Effector memory CD8-positive, alpha-beta T cell (primary cell): ENCODE measurements at regions not wholly inside any gene's neighbourhood (a gene's known extent, or its start where the extent isn't known, plus 50 kb on each side); places are given as distances from the start of the nearest gene placed in this dataset.

Source experiments
- ATAC-seq: fragments of 150-1000 bp; cut with Tn5 transposase; replicated peaks from 2 replicates; pipeline ENCODE4 v1.10.0; 2021; ENCODE audit warnings: mild to moderate bottlenecking, moderate library complexity
- DNase-seq, 3 experiments: peaks; one replicate each; pipeline ENCODE4 v3.0.0; 2021
- H3K27ac Mint-ChIP-seq, 2 donors: one replicate each; pipeline ENCODE4 v1.8.0; 2022; ENCODE audit warnings: mild to moderate bottlenecking in 2 of 2, mixed read lengths in 2 of 2, moderate library complexity in 2 of 2
- H3K27me3 Mint-ChIP-seq, 2 donors: one replicate each; pipeline ENCODE4 v1.8.0; 2022; ENCODE audit warnings: mixed read lengths in 2 of 2
- H3K36me3 Mint-ChIP-seq: one replicate; pipeline ENCODE4 v1.8.0; 2022; ENCODE audit warnings: mild to moderate bottlenecking, moderate library complexity, mixed read lengths; ENCODE audit not compliant: insufficient read depth
- H3K4me1 Mint-ChIP-seq, 2 donors: one replicate each; pipeline ENCODE4 v1.8.0; 2022; ENCODE audit warnings: low read depth in 2 of 2, mixed read lengths in 2 of 2
- H3K4me3 Mint-ChIP-seq, 2 donors: one replicate each; pipeline ENCODE4 v1.8.0; 2022; ENCODE audit warnings: mild to moderate bottlenecking in 2 of 2, mixed read lengths in 2 of 2, moderate library complexity in 2 of 2
- H3K9me3 Mint-ChIP-seq, 2 donors: one replicate each; pipeline ENCODE4 v1.8.0; 2022; ENCODE audit warnings: mixed read lengths in 2 of 2

DNA sequence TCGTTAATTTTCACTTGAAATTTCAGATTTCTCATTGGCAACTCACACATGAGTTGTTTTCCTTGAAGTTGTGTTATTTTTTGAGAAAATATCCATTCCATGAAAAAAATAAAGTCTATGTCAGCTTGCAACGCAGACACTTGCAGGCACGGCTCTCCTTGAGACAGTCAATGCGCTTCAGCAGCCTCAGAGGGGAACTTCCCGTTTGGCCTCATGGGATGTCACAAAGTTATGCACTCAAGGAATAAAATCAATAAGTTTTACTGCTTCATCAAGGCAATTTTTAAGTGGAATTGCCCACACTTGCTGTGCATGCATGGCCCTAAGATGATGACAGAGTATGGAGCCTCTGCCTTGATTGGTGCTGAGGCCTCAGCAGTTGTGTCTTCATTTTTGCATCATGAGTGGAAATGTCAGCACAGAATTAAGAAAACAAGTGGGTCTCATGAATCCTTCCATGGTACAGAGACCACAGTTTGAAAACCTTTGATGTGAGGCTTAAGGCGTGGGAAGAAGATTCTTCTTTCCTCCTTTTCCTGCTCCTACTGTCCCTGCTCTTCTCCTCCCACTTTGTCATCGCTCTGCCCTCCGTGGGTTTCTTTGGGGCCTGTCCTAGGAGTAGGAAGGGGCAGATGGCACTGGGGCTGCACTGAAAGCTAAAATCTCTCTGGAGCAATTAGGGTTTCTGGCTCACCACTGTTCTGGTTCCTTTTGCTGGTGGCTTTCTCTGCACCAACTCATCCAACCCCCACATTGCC, 509.0 kb upstream of the B3GAT1 start:
- Mint-ChIP-seq H3K4me1 (no peaks in the 10 kb centered on the region), H3K27ac (no peak overlapping the region), H3K36me3 (no peaks in the 10 kb centered on the region), H3K4me3 (no peak overlapping the region), H3K9me3 (peaks cover 0 to 2% of the 10 kb centered on the region in 2 donors), H3K27me3 (peaks cover 40 to 54% of the 10 kb centered on the region in 2 donors)
- DNase-seq (no peak), ATAC-seq (no peak)

DNA sequence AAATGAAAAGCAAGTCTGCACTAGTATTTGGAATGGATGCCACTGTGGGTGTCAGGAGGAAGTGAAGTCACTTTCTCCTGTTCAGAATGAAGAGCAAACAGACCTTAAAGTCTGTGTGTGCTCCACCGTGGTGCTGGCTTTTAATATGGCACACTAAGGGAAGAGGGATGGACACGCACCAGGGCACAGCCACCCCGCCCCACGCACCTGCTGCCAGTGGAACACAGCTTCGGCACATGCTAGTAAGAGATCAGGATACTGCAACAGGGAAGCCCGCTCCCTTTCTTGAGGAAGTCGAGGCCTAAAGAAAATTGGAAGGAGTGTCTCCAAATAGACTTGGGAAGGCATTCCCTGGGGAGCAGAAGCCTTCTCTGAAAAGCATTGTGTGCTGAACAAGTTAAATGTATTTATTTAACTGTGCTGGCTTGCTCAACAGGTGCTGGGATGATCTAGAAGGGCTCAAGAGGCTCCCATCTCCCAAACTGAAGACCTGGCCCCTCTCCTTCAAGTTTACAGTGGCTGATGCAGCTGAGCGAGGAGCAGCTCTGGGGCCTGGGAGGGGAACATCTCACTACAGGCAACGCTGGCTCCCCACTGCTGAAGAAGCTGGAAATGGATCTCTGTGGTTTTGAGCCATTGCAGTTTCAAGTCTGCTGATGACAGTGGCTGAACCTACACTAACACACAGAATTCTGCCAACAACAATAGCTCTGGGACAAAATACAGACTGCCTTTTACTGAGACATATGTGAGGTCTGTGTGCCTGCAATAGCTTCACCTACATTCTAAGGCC, 504.6 kb upstream of the B3GAT1 start:
- Mint-ChIP-seq H3K36me3 (no peaks in the 10 kb centered on the region), H3K27me3 (peaks cover 47 to 67% of the 10 kb centered on the region in 2 donors), H3K4me1 (no peaks in the 10 kb centered on the region), H3K9me3 (no peaks in the 10 kb centered on the region), H3K4me3 (no peak overlapping the region), H3K27ac (no peak overlapping the region)
- ATAC-seq (no peak), DNase-seq (no peak)

DNA sequence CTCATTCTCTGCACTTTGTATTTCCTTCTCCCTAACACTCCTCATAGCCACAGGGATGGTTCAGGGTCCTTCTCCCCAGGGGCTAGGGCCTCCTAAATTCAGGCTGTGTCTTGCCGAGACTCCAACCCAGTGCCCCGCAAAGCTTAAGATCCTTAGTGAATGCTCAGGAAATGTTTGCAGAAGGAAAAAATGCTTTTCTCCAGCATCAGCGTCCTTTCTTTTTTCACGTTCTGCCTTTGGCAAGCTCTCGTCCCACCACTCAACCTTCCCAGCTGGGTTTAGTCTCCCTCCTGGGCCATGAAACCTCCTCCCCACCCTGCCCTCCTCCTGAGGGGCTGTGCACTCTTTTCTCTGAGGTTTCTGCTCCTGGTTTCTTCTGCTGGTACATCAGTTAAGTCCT, 503.8 kb upstream of the B3GAT1 start:
- ATAC-seq, result no peak
- no peak overlapping the region for H3K4me3 Mint-ChIP-seq
- no peaks in the 10 kb centered on the region for H3K4me1 Mint-ChIP-seq
- H3K27me3 Mint-ChIP-seq, result peaks cover 53 to 61% of the 10 kb centered on the region in 2 donors
- no peaks in the 10 kb centered on the region for H3K9me3 Mint-ChIP-seq
- H3K36me3 Mint-ChIP-seq, result no peaks in the 10 kb centered on the region
- no peak overlapping the region for H3K27ac Mint-ChIP-seq
- no peak for DNase-seq

DNA sequence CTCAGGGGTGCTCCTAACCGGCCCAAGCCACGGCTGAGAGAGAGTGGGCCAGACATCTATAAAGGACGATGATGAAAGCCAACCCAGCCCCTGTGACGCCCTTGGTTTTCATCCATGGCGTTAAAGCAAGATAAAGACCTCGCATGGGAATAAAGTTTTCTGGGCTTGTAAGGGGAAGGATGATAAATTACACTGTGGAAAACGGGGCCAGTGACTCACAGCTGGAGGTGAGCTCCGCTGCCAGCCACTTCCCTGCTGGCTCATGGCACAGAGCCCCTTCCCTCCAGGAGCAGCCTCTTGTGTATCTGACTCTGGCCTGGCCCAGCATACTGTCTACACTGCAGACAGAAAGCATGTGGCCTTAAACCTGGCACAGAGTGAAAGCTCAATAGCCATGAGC, 503.2 kb upstream of the B3GAT1 start:
- Mint-ChIP-seq H3K27me3 (peaks cover 47 to 54% of the 10 kb centered on the region in 2 donors), H3K4me1 (no peaks in the 10 kb centered on the region), H3K9me3 (no peaks in the 10 kb centered on the region), H3K4me3 (no peak overlapping the region), H3K36me3 (no peaks in the 10 kb centered on the region), H3K27ac (no peak overlapping the region)
- ATAC-seq (no peak), DNase-seq (no peak)

DNA sequence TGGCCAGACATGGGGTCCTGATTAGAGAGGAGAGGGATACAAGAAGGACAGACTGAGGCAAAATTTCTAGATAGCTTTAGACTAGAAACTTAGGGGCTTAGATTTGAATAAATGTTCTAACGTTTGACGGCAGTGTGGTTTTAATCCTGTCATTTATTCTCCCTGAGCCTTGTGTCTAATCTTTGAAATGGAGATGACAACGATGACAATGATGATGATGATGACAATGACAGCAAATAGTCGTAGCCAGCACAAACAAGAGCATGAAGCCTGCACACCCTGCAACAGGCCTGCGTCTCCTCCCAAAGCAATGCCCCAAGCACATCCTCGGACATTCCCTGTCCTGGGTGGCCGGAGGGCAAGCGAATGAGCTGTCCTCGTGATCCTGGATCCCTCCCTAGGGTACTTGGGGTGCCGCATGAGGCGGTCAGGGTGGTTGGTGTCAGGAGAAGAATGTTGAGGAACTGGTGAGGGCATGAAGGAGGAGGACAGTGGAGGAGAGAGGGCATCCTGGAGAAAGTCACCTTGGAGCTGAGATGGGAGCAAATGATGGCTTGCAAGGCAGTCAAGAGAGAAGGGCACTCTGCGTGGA, 502.1 kb upstream of the B3GAT1 start:
- H3K27me3 Mint-ChIP-seq, result peaks cover 43 to 45% of the 10 kb centered on the region in 2 donors
- DNase-seq, result no peak
- H3K36me3 Mint-ChIP-seq, result no peaks in the 10 kb centered on the region
- no peak overlapping the region for H3K27ac Mint-ChIP-seq
- H3K4me3 Mint-ChIP-seq, result no peak overlapping the region
- no peaks in the 10 kb centered on the region for H3K4me1 Mint-ChIP-seq
- no peaks in the 10 kb centered on the region for H3K9me3 Mint-ChIP-seq
- no peak for ATAC-seq

DNA sequence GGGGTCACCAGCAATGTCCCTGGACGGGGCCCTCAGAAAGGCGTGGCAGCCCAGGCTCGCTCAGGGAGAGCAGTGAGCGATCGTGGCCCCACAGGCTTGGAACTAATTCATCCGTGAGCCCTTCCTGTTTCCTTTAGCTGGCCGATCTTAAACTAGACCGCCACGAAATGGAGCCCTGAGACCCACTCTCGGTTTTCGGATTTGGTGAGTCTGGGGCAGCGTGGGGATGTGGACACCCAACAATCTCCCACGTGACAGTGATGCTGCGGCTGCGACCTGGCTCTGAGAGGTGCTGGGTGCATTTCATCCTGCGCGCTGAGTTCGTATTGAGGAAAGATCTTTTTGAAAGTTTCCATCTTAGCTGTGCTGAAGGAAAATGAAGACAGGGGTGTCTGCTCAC, 501.3 kb upstream of the B3GAT1 start:
- ATAC-seq (no peak), DNase-seq (no peak)
- no peaks in the 10 kb centered on the region for H3K36me3 Mint-ChIP-seq
- H3K4me3 Mint-ChIP-seq, result no peak overlapping the region
- no peak overlapping the region for H3K27ac Mint-ChIP-seq
- H3K27me3 Mint-ChIP-seq, result peaks cover 38 to 45% of the 10 kb centered on the region in 2 donors
- H3K4me1 Mint-ChIP-seq, result no peaks in the 10 kb centered on the region
- H3K9me3 Mint-ChIP-seq, result no peaks in the 10 kb centered on the region

DNA sequence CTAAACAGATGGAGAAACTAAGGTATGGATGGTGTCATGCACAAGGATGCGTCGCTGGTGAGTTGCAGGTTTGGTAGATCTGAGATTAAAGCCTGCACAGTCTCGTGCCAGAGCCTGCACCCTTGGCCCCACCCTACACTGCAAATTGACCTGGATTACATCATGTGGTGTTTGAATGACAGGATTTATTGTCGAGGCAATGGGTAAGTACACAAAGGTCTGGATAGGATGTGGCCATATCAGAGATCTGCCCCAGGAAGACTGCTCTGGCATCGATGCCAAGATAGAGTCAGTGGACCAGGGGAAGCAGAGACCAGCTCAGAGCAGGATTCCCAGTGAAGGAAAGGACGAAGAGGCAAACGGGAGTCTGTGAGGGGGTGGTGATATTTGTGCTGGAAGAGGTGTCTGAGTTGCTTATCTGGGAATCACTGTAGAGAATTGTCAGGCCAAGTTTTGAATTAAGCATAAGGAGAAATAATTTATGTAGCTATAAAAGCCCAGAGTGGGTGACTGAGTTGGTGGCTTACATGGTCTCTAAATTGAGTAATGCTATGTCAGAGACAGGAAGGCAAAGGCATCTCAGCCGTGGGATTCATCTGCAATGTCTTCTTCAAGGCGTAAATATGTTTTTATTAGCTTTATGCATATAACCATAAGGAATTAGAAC, 499.6 kb upstream of the B3GAT1 start:
- H3K4me1 Mint-ChIP-seq, result no peaks in the 10 kb centered on the region
- no peak for DNase-seq
- H3K9me3 Mint-ChIP-seq, result no peaks in the 10 kb centered on the region
- H3K4me3 Mint-ChIP-seq, result no peak overlapping the region
- no peak for ATAC-seq
- H3K27me3 Mint-ChIP-seq, result peaks cover 44 to 59% of the 10 kb centered on the region in 2 donors
- H3K36me3 Mint-ChIP-seq, result no peaks in the 10 kb centered on the region
- no peak overlapping the region for H3K27ac Mint-ChIP-seq

DNA sequence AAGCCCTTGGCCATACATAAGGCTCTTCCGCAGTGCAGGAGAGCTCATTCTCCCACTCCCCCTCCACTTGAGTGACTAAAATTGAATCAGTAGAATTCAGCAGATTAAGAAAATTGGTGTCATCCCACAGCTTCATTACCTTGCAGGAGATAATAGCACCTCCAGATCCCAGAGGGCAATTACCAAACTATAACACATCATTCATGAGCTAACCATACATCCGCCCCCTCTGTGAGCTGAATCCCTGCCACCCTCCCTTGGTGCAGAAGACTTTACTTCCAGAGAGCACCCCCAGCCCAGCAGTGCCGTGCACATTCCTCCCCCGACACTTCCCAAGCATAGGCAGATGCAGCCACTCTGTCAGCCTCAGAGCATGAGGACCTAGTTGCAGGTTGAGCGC, 496.5 kb upstream of the B3GAT1 start:
- no peaks in the 10 kb centered on the region for H3K4me1 Mint-ChIP-seq
- no peaks in the 10 kb centered on the region for H3K36me3 Mint-ChIP-seq
- no peaks in the 10 kb centered on the region for H3K9me3 Mint-ChIP-seq
- no peak for DNase-seq
- H3K4me3 Mint-ChIP-seq, result no peak overlapping the region
- no peak overlapping the region for H3K27ac Mint-ChIP-seq
- ATAC-seq, result no peak
- peaks cover 47 to 62% of the 10 kb centered on the region in 2 donors for H3K27me3 Mint-ChIP-seq

DNA sequence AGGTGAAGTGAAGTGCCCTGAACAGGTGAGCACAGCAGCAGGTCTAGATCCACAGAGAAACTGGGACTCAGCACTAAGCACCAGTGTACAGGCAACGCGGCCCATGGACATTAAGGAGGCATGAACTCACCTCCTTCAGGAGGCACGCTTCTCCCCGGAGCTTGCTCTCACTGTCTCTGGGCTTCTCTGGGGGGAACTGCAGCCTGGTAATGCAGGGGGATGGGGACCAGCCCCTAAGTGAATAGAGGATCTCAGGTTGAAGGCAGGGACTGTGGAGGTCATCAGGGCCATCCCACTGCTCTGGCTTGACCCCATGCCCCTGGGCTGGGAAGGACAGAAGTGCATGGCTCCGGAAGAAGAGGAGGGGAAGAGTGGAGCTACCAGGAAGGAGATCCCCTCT, 495.6 kb upstream of the B3GAT1 start:
- H3K4me3 Mint-ChIP-seq, result no peak overlapping the region
- peaks cover 48 to 53% of the 10 kb centered on the region in 2 donors for H3K27me3 Mint-ChIP-seq
- H3K36me3 Mint-ChIP-seq, result no peaks in the 10 kb centered on the region
- ATAC-seq, result no peak
- no peaks in the 10 kb centered on the region for H3K4me1 Mint-ChIP-seq
- H3K9me3 Mint-ChIP-seq, result no peaks in the 10 kb centered on the region
- H3K27ac Mint-ChIP-seq, result no peak overlapping the region
- no peak for DNase-seq

DNA sequence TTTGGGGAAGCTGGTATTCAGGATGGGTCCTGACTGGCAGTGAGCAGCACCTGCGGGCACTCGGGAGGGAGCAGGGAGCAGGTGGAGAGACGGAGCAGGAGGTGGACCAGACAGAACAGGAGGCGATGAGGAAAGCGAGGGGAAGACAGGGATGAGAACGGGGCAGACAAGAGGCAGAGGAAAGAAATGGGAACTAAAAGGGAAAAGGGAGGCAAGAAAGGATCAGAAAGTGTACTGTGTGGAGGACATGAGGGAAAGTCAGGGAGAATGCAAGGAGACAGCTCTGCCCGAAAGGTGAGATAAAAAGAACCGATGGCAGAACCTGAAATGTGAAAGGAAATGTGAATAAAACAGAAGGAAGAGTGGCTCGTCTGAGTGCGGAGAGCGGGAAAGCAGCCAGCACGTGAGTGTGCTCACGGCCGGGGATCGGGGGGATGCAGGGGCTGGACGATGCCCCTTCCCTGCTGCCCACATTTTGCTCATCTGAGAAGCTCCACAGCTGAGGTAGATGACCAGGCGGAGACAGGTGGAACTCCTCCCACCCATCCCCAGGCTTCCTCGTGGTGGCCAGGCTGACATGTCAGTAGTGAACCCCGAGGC, 494.4 kb upstream of the B3GAT1 start:
- no peak overlapping the region for H3K27ac Mint-ChIP-seq
- H3K4me3 Mint-ChIP-seq, result no peak overlapping the region
- no peak for DNase-seq
- no peaks in the 10 kb centered on the region for H3K9me3 Mint-ChIP-seq
- no peaks in the 10 kb centered on the region for H3K36me3 Mint-ChIP-seq
- no peak for ATAC-seq
- no peaks in the 10 kb centered on the region for H3K4me1 Mint-ChIP-seq
- H3K27me3 Mint-ChIP-seq, result peaks cover 53 to 60% of the 10 kb centered on the region in 2 donors

DNA sequence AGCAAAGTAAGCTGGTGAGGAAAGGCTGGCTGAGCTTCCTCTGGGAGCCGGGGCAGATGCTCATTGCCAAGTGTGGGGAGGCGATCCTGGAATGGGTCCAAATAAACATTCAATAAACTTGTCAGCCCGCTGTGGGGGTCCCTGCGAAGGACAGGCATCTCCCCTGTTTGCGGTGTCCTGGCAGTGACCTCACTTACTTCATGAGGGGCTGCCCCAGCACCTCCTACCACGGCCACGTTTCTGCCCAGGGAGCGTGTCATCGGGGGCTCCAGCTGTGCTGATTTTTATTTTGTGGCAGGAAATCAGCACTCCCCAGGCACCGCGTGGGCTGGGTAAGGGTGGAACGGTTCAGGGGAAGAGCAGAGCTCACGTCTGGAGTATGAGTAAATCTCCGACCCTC, 493.9 kb upstream of the B3GAT1 start:
- no peaks in the 10 kb centered on the region for H3K4me1 Mint-ChIP-seq
- H3K27ac Mint-ChIP-seq, result no peak overlapping the region
- H3K4me3 Mint-ChIP-seq, result no peak overlapping the region
- no peaks in the 10 kb centered on the region for H3K36me3 Mint-ChIP-seq
- no peak for ATAC-seq
- no peaks in the 10 kb centered on the region for H3K9me3 Mint-ChIP-seq
- DNase-seq, result no peak
- peaks cover 53 to 66% of the 10 kb centered on the region in 2 donors for H3K27me3 Mint-ChIP-seq

DNA sequence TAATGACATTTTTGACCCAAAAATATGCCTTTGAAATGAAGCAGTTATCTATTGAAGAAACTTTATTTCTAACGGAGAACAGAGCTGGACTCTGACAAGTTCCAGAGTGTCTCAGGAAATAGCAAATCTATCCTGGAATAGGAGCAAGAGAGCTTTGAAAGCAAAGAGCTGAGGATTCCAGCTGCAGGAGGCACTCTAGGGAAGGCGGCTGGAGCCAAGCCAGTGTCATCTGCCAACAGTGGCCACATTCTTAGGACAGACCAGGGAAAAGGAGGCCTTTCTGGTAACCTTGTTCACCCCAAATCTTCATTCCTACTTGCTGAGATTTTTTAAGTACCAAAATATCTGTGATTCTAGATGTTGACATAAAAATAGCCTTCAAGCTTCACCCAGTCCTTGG, 493.5 kb upstream of the B3GAT1 start:
- Mint-ChIP-seq H3K4me1 (no peaks in the 10 kb centered on the region), H3K36me3 (no peaks in the 10 kb centered on the region), H3K9me3 (no peaks in the 10 kb centered on the region), H3K27me3 (peaks cover 55 to 69% of the 10 kb centered on the region in 2 donors), H3K4me3 (no peak overlapping the region), H3K27ac (no peak overlapping the region)
- ATAC-seq, result no peak
- no peak for DNase-seq

DNA sequence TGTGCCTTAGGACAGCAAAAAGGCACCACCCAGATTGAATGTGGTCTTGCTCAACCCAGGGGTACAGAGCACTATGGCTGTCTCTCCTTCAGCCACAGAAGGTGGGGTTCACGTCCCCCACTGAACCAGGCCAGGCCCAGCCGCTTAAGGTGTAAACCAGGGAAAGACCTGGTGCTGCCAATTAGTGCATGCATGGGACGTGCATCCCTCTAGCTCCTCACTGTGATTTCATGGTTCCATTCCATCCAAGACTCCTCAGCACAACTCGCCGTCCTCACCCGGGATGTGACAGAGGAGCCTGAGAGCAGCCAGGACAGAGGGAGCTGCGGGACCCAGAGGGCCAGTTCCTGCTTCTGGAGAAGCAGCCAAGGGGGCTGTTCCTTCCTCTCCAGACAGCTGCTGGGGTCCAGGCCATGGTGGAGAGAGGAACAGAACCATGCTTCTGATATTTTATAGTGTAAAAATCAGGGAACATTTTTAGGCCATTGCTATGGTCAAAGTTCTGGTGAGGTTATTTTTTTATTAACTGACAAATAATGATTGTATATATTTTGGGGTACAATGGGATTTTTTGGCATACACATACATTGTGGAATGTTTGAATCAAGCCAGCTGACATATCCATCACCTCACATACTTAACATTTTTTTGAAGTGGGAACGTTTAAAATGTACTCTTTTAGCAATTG, 492.2 kb upstream of the B3GAT1 start:
- H3K27me3 Mint-ChIP-seq, result peaks cover 59 to 81% of the 10 kb centered on the region in 2 donors
- H3K4me1 Mint-ChIP-seq, result no peaks in the 10 kb centered on the region
- H3K9me3 Mint-ChIP-seq, result no peaks in the 10 kb centered on the region
- no peak for ATAC-seq
- DNase-seq, result no peak
- H3K4me3 Mint-ChIP-seq, result no peak overlapping the region
- H3K36me3 Mint-ChIP-seq, result no peaks in the 10 kb centered on the region
- no peak overlapping the region for H3K27ac Mint-ChIP-seq
